Endothelial cell of umbilical vein (primary cell): ENCODE measurements at regions not wholly inside any gene's neighbourhood (a gene's known extent, or its start where the extent isn't known, plus 50 kb on each side); places are given as distances from the start of the nearest gene placed in this dataset.
"Not testable (repeated sequence)": the region's sequence is repeated elsewhere in the genome, so short reads cannot be mapped to it uniquely, and the experiment has no call there.

Source experiments
- BruUV-seq: library from RNA; stranded (reverse); fragments of 400-500 nt; replicated peaks from 2 replicates; lab custom pipeline; 2021; lab: Mats Ljungman, UMichigan
- CTCF ChIA-PET: fragments of 300-600, 350-600 bp; sonication (Branson Sonifier 250); formaldehyde crosslinking; loops from one replicate; lab custom pipeline; 2021; ENCODE audit warnings: antibody characterized with exemption, inconsistent platforms; lab: Charles Lee
- POLR2A ChIA-PET: fragments of 300-600, 350-600 bp; sonication (Branson Sonifier 250); formaldehyde crosslinking; loops from one replicate; lab custom pipeline; 2021; ENCODE audit warnings: antibody characterized with exemption, inconsistent platforms; lab: Charles Lee
- DNase-seq: peaks from one replicate; pipeline ENCODE4 v3.0.0-alpha.2; 2011; ENCODE audit warnings: low read depth, low spot score
- FAIRE-seq: peaks from 2 replicates; lab custom pipeline; 2011; peaks lifted over from hg19 to GRCh38; lab: Jason Lieb, UNC
- H2AFZ ChIP-seq: 2 replicates; pipeline ENCODE4 v1.6.0; 2012; ENCODE audit warnings: low read depth, low read length, control low read depth, inconsistent platforms
- H3K27ac ChIP-seq: 2 replicates; pipeline ENCODE4 v1.5.1; 2011; ENCODE audit warnings: low read depth, mild to moderate bottlenecking, control low read depth, low read length, moderate library complexity; ENCODE audit not compliant: insufficient read depth
- H3K27me3 ChIP-seq, 2 experiments: 2 replicates each; pipeline versions ENCODE4 v1.6.0 to v1.6.1; 2011; ENCODE audit warnings: low read length in 2 of 2, mixed read lengths in 1 of 2; ENCODE audit not compliant: control insufficient read depth in 2 of 2, insufficient read depth in 2 of 2
- H3K36me3 ChIP-seq, 2 experiments: 2 replicates in 1 of 2; 3 replicates in 1 of 2; pipeline ENCODE4 v1.5.1; 2011; ENCODE audit warnings: low read length in 2 of 2, mild to moderate bottlenecking in 1 of 2, moderate library complexity in 1 of 2; ENCODE audit not compliant: control insufficient read depth in 2 of 2, insufficient read depth in 2 of 2; ENCODE audit errors: extremely low read depth in 1 of 2
- H3K4me1 ChIP-seq: 3 replicates; pipeline ENCODE4 v1.5.1; 2011; ENCODE audit warnings: mild to moderate bottlenecking, low read length; ENCODE audit not compliant: control insufficient read depth, insufficient read depth; ENCODE audit errors: extremely low read depth
- H3K4me2 ChIP-seq: 2 replicates; pipeline ENCODE4 v1.6.1; 2011; ENCODE audit warnings: low read length, control low read depth, mixed read lengths; ENCODE audit not compliant: insufficient read depth
- H3K4me3 ChIP-seq, 3 experiments: fragments of 200-600 bp in 1 of 3; sonication (generic), shearing (Covaris generic) in 1 of 3; replicated peaks in 1 of 3; 2 replicates each; pipeline ENCODE4 v1.5.1; 2011 to 2016; ENCODE audit warnings: control low read depth in 3 of 3, low read length in 3 of 3, mild to moderate bottlenecking in 2 of 3, inconsistent platforms in 1 of 3, low read depth in 1 of 3, moderate library complexity in 1 of 3; ENCODE audit not compliant: insufficient read depth in 1 of 3
- H3K79me2 ChIP-seq: 2 replicates; pipeline ENCODE4 v1.6.0; 2012; ENCODE audit warnings: low read length, inconsistent platforms; ENCODE audit not compliant: control insufficient read depth, insufficient read depth
- H3K9ac ChIP-seq: replicated peaks from 2 replicates; pipeline ENCODE3; 2011; ENCODE audit warnings: low read length, control low read depth; ENCODE audit not compliant: insufficient read depth; ENCODE audit errors: extremely low read depth
- H3K9me1 ChIP-seq: replicated peaks from 3 replicates; pipeline ENCODE4 v1.6.0; 2011; ENCODE audit warnings: mild to moderate bottlenecking, low read length; ENCODE audit not compliant: control insufficient read depth, insufficient read depth; ENCODE audit errors: extremely low read depth
- H3K9me3 ChIP-seq: replicated peaks from 2 replicates; pipeline ENCODE4 v1.5.1; 2012; ENCODE audit warnings: low read length, inconsistent platforms; ENCODE audit not compliant: control insufficient read depth, insufficient read depth
- H4K20me1 ChIP-seq: replicated peaks from 2 replicates; pipeline ENCODE3; 2011; ENCODE audit warnings: mild to moderate bottlenecking, low read length; ENCODE audit not compliant: control insufficient read depth, insufficient read depth; ENCODE audit errors: extremely low read depth
- CTCF ChIP-seq, 2 donors: IDR thresholded peaks; 1 replicate in 1 of 2; 2 replicates in 1 of 2; pipeline ENCODE4 v1.5.1; 2011; ENCODE audit warnings: low read length in 2 of 2, mild to moderate bottlenecking in 2 of 2, moderate library complexity in 2 of 2, control low read depth in 1 of 2, inconsistent platforms in 1 of 2, low read depth in 1 of 2; ENCODE audit not compliant: insufficient read depth in 1 of 2; ENCODE audit errors: extremely low read depth in 1 of 2
- EZH2 ChIP-seq: IDR thresholded peaks from 2 replicates; pipeline ENCODE4 v1.6.1; 2012; ENCODE audit warnings: borderline replicate concordance, low read depth, mild to moderate bottlenecking, moderate library complexity, low read length, inconsistent platforms; ENCODE audit not compliant: severe bottlenecking
- GATA2 ChIP-seq: IDR thresholded peaks from 2 replicates; pipeline ENCODE4 v1.7.0; 2011; ENCODE audit warnings: low read depth, mild to moderate bottlenecking, moderate library complexity, mixed read lengths, low read length; ENCODE audit not compliant: insufficient read length, insufficient read depth
- POLR2A ChIP-seq: IDR thresholded peaks from 2 replicates; pipeline ENCODE4 v1.6.1; 2012; ENCODE audit warnings: low read depth, mild to moderate bottlenecking, control low read depth, low read length
- dilution Hi-C: fragments of 300-500 bp; cut with MboI; formaldehyde crosslinking; loops from one replicate; pipeline ENCODE4 v1.15.0; 2019; ENCODE audit warnings: low sequenced_read_pairs; ENCODE audit not compliant: extremely low pct_ligation_motif_present
- intact Hi-C: fragments of 100-400 bp; cut with micrococcal nuclease; formaldehyde crosslinking; loops from one replicate; pipeline ENCODE4 v1.10.0; 2022
- TF ChIP-seq, protein P1 (sequence below): IDR thresholded peaks from 2 replicates; pipeline ENCODE4 v1.6.1; 2011; ENCODE audit not compliant: insufficient read depth, insufficient read length

DNA sequence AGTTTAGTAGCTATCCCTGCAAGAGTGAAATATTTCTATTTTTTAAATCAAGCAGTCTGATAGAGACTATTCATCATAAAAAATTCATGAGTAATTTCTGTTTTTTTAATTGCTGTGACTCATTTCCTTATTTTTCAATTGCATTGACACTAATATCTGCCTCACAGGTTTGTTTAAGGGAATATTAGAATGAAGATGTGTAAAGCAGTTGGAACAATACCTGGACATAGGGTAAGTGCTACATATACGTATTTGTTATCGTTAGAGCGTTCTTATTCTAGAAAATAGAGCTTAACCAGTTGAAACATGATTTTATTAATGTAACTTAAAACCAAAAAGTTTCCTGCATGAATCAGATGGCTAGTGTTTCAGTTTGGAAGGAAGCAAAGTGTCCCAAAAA lies 2211.3 kb downstream of the PCDH7 start:
- H3K4me1 ChIP-seq: no peaks in the 10 kb centered on the region
- H3K27ac ChIP-seq: no peak overlapping the region
- FAIRE-seq: no peak
- dilution Hi-C loops (no loop called here), intact Hi-C loops (no loop called here)
- no peak overlapping the region for H2AFZ ChIP-seq
- CTCF ChIA-PET: no interaction called here
- H3K9me1 ChIP-seq: no peaks in the 10 kb centered on the region
- no peak for DNase-seq
- no peaks in the 10 kb centered on the region for H4K20me1 ChIP-seq
- H3K9ac ChIP-seq: no peak overlapping the region
- no peaks in the 10 kb centered on the region for H3K9me3 ChIP-seq
- BruUV-seq: no TSS peak
- TF ChIP-seq, protein P1, sequence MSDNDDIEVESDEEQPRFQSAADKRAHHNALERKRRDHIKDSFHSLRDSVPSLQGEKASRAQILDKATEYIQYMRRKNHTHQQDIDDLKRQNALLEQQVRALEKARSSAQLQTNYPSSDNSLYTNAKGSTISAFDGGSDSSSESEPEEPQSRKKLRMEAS: no peak
- TF ChIP-seq CTCF (IDR thresholded peaks at IDR 0.05; ENCODE audit: extremely low read depth in 1 of 2, insufficient read depth in 1 of 2, low read depth in 1 of 2, low read length in 2 of 2) (no peak), GATA2 (no peak)
- POLR2A ChIA-PET: no interaction called here
- H3K36me3 ChIP-seq: no peaks in the 10 kb centered on the region
- no peaks in the 10 kb centered on the region for H3K79me2 ChIP-seq
- no peaks in the 10 kb centered on the region for H3K27me3 ChIP-seq
- no peak overlapping the region for H3K4me3 ChIP-seq
- no peak overlapping the region for H3K4me2 ChIP-seq

DNA sequence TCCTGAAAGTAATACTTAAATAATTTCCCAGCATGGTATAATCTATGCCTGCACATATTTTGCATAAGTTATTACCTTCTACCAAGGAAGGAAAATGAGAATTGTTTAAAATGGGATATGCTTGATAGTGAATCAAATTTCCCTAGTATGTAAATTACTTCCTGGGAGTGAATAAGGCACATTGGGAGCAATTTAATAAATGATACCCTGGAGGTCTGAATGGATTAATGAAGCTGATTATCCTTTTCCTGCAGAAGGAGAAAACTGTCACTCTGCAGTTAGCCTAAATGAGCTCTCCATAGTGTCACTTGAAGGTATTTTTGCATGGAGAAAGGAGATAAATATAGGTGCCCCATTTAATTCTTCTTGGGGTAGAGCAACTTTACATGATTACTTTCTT lies 2212.0 kb downstream of the PCDH7 start:
- H3K36me3 ChIP-seq: no peaks in the 10 kb centered on the region
- no peaks in the 10 kb centered on the region for H3K79me2 ChIP-seq
- no peak for FAIRE-seq
- ChIA-PET CTCF (no interaction called here), POLR2A (no interaction called here)
- intact Hi-C loops: no loop called here
- H4K20me1 ChIP-seq: no peaks in the 10 kb centered on the region
- dilution Hi-C loops: no loop called here
- H3K4me1 ChIP-seq: no peaks in the 10 kb centered on the region
- DNase-seq: no peak
- H3K4me3 ChIP-seq: no peak overlapping the region
- H2AFZ ChIP-seq: no peak overlapping the region
- H3K27ac ChIP-seq: no peak overlapping the region
- H3K27me3 ChIP-seq: no peaks in the 10 kb centered on the region
- H3K4me2 ChIP-seq: no peak overlapping the region
- BruUV-seq: no TSS peak
- H3K9me3 ChIP-seq: no peaks in the 10 kb centered on the region
- no peaks in the 10 kb centered on the region for H3K9me1 ChIP-seq
- no peak for TF ChIP-seq CTCF (IDR thresholded peaks at IDR 0.05; ENCODE audit: extremely low read depth in 1 of 2, insufficient read depth in 1 of 2, low read depth in 1 of 2, low read length in 2 of 2)
- TF ChIP-seq POLR2A: no peak
- TF ChIP-seq EZH2: no peak
- no peak overlapping the region for H3K9ac ChIP-seq

DNA sequence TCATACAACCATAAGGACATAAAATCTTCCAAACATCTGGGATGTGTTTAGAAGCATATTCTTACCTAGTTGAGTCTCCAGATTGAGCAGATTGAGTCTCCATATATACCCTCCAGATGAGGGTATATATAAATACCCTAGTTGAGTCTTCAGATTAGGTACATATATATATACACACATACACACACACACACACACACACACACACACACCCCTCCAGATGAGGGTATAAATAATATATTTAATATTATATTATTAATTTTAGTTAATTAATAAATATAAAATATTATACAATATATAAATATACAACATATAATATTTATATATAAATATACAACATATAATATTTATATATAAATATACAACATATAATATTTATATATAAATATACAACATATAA lies 2219.1 kb downstream of the PCDH7 start:
- BruUV-seq, H2AFZ ChIP-seq, H3K79me2 ChIP-seq, H3K27ac ChIP-seq, H3K4me1 ChIP-seq, H4K20me1 ChIP-seq, H3K27me3 ChIP-seq, H3K9ac ChIP-seq, POLR2A ChIA-PET, H3K9me1 ChIP-seq, H3K4me2 ChIP-seq, intact Hi-C loops, dilution Hi-C loops, H3K9me3 ChIP-seq, FAIRE-seq, DNase-seq, H3K36me3 ChIP-seq, H3K4me3 ChIP-seq: not testable (repeated sequence)
- CTCF ChIA-PET: interaction anchor here (0.6 kb wide), 1 partner anchor 16 kb away, joined by 6 read pairs; no protein-coding TSS in a partner anchor
